GM18868 (cell line): ENCODE measurements at regions not wholly inside any gene's neighbourhood (a gene's known extent, or its start where the extent isn't known, plus 50 kb on each side); places are given as distances from the start of the nearest gene placed in this dataset.
"Not testable (repeated sequence)": the region's sequence is repeated elsewhere in the genome, so short reads cannot be mapped to it uniquely, and the experiment has no call there.

Experiments
- ATAC-seq: cut with Tn5 transposase; IDR thresholded peaks from one replicate; pipeline ENCODE4 v1.9.1; 2021; ENCODE audit warnings: mild to moderate bottlenecking, moderate library complexity; ENCODE audit not compliant: unreplicated experiment

- no peak for ATAC-seq
These were observed 96.0 kb upstream of the FAM174B start for GRCh38 chr15:92751528-92751927.

DNA sequence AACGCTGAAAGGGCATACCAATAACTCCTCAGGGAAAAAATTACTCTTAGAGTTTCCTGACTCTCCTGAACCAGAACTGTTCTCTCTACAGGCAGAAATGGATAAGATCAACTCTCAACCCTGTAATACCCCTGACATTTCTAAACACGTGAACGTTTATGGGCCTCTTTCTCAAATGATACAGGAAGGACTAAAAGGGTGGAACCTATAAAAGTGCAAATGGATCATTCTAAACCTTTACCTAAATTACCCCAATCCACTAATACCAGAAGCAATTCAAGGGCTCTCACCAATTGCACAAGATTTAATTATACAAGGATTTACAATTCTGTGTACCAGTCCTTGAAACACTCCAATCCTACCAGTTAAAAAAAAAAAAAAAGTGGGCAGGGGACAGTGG lies 98.0 kb upstream of the FAM174B start:
- no peak for ATAC-seq

DNA sequence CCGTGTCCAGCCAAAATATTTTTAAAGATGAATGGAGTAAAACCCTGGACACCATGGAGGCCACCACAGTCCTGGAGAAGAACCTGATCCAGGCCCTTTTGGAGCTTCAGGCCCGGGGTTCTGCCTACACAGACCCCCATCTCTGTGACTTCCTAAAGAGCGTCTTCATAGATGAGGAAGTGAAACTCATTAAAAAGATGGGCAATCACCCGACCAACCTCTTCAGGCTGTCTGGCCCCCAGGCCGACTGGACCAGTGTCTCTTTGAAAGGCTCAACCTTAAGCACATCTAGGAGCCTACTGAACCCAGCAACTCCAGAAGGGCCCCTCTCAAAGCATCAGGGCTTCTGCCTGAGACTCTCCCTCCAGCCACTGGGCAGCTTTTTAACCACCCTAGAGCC lies 107.9 kb upstream of the FAM174B start:
- peak; percentile 57 for ATAC-seq

- not testable (repeated sequence) for ATAC-seq
These were observed 112.6 kb upstream of the FAM174B start for GRCh38 chr15:92768131-92768530.

GRCh38 chr15:92770641-92771040 lies 115.1 kb upstream of the FAM174B start:
- ATAC-seq = no peak

DNA sequence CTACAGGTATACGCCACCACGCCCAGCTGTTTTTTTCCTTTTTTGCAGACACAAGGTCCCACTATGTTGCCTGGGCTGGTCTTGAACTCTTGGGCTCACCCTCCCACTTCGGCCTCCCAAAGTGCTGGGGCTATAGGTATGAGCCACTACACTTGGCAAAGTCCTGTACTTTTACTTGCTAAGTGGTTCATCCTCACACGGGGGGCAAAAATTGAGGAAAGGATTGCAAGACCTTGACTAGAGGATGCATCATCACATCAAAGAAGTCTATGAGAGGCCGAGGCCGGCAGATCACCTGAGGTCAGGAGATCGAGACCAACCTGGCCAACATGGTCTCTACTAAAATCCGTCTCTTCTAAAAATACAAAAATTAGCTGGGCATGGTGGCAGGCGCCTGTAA lies 116.5 kb upstream of the FAM174B start:
- ATAC-seq = no peak

DNA sequence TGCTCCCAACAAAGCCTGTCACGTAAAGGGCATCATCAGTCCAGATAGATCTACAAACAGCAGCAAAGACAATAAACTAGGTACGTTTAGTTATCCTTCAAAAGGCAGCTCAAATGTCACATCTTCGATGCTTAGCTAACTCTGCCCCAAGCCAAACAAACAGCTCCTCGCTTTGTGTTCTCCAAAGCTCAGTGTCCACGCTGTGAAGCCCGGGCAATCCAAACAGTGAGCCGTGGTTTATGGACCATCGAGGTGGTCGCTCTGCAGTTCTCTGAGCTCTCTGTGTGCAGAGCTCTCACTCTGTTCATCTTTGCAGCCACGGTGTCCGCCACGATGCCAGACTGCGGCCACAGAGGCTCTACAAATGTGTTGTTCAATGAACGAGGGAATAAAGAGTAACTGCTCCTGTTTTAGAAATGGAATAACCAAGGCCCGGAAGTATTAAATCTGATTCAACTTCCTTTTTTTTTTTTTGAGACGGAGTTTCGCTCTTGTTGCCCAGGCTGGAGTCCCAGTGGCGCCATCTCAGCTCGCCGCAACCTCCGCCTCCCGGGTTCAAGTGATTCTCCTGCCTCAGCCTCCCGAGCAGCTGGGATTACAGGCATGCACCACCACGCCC lies 117.2 kb upstream of the FAM174B start:
- no peak for ATAC-seq

- ATAC-seq = no peak
These were observed 117.8 kb upstream of the FAM174B start for GRCh38 chr15:92773340-92773739.

- no peak for ATAC-seq
These were observed 120.2 kb upstream of the CHD2 start for GRCh38 chr15:92779874-92780273.

- ATAC-seq = no peak
These were observed 119.3 kb upstream of the CHD2 start for GRCh38 chr15:92780843-92781242.

GRCh38 chr15:92781925-92782453 lies 118.1 kb upstream of the CHD2 start:
- ATAC-seq = no peak

- ATAC-seq = no peak
These were observed 113.0 kb upstream of the CHD2 start for GRCh38 chr15:92787116-92787515.

DNA sequence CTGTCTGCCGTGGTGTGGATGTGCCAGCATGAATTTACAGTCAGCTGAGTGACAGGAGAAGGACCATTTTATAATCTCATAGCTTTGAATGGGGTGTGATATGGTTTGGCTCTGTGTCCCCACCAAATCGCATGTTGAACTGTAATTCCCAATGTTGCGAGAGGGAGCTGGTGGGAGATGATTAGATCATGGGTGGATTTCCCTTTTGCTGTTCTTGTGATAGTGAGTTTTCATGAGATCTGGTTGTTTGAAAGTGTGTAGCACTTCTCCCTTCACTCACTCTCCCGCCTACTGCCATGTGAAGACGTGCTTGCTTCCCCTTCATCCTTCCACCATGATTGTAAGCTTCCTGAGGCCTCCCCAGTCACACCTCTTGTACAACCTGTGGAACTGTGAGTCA lies 111.9 kb upstream of the CHD2 start:
- no peak for ATAC-seq

DNA sequence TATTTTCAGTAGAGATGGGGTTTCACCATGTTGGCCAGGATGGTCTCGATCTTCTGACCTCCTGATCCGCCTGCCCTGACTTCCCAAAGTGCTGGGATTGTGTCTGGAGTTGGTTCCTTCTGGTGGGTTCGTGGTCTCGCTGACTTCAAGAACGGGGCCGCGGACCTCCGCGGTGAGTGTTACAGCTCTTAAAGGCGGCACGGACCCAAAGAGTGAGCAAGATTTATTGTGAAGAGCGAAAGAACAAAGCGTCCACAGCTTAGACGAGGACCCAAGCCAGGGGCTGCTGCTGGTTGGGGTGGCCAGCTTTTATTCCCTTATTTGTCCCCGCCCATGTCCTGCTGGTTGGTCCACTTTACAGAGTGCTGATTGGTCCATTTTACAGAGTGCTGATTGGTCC lies 111.3 kb upstream of the CHD2 start:
- ATAC-seq = not testable (repeated sequence)

- no peak for ATAC-seq
These were observed 103.9 kb upstream of the CHD2 start for GRCh38 chr15:92796161-92796611.

GRCh38 chr15:92797168-92798052 lies 102.7 kb upstream of the CHD2 start:
- peak; percentile 84 for ATAC-seq

- no peak for ATAC-seq
These were observed 100.1 kb upstream of the CHD2 start for GRCh38 chr15:92800013-92800412.

GRCh38 chr15:92800416-92801055 lies 99.6 kb upstream of the CHD2 start:
- ATAC-seq = not testable (repeated sequence)

GRCh38 chr15:92801056-92801773 lies 98.9 kb upstream of the CHD2 start:
- ATAC-seq = not testable (repeated sequence)

DNA sequence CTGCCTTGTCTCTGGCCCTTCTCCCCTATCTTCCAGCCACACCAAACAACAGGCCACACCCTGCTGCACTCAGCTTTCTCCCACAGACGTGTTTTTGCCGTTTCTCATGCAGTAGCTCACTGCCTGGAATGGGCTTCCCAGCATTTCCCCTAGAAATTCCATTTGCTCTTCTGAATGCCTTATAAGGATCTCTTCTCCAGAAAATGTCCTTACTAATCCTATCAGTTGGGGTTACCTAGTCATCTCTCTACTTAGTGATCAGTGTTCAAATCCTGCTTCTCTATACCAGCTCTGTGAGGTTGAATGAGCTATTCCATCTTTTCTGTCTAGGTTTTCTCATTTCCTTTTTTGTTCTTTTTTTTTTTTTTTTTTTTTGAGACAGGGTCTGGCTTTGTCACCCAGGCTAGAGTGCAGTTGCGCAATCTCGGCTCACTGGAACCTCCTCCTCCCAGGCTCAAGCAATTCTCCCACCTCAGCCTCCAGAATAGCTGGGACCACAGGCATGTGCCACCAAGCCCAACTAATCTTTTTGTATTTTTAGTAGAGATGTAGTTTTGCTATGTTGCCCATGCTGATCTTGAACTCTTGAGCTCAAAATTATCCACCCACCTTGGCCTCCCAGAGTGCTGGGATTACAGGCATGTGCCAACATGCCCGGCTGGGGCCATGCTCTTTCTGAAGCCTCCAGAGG lies 98.2 kb upstream of the CHD2 start:
- ATAC-seq = no peak
